ENCODE measurements at regions not wholly inside any gene's neighbourhood (a gene's known extent, or its start where the extent isn't known, plus 50 kb on each side); places are given as distances from the start of the nearest gene placed in this dataset.

- DNase-seq (ENCODE audit: low spot score): no peak
Measured at GRCh38 chr4:152021788-152022438, 261.1 kb upstream of the GATB start.

GRCh38 chr4:152020073-152020472 lies 259.3 kb upstream of the GATB start:
- DNase-seq (ENCODE audit: low spot score): no peak

DNA sequence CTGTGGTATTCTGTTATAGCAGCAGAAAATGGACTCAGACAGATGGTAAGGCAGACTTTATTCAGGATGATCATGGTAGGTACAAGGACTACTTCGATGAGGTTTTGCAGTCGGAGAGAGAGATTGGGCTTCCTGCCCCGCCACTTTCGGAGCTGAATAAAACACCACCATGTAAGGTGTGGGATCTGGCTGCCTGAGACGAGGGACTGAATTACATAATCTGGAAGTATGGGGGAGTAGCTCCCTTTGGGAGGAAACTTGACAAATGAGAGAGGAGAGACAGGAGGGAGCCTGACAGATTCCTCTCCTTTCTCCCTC lies 255.5 kb upstream of the GATB start:
- DNase-seq (ENCODE audit: low spot score): no peak

- no peak for DNase-seq (ENCODE audit: low spot score)
Measured at GRCh38 chr4:152015597-152016302, 254.9 kb upstream of the GATB start.

- no peak for DNase-seq (ENCODE audit: low spot score)
Measured at GRCh38 chr4:152014280-152014679, 253.5 kb upstream of the GATB start.

DNA sequence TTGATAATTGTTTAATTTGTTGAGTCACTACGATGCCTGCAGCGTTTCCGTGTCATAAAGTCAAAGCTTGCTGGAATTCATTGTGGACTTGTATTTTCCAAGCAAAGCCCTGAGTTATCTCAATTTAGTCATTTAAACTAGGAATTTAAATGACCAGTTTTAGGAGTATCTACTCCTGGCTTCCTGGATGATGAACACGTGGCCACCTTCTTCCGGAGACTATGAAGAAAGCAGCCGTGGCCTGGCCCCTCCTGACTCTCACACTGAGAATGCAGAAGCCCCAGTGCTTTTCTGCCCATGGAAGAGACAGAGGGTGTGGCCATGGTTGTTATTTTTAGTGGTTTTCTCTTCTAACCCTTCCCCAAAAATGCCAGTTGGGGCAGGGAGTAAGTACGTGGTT lies 250.7 kb upstream of the GATB start:
- DNase-seq (ENCODE audit: low spot score): no peak

DNA sequence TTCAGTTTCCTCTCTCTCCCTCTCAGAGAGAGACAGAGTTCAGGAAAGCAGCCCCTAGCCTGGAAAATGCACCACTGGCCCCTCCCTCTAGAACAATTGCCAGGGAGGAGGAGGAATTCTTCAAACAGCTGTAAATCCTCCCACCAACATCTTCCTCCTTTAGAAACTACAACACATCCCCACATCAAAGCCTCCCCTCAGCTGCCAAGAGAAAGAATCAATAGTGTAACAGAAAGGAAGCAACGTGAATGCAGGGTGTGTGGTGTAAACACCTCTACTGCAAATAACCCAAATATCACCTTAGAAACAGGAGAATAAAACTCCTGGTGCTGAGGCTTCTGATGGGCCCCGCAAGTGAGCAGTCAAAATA lies 249.9 kb upstream of the GATB start:
- no peak for DNase-seq (ENCODE audit: low spot score)

DNA sequence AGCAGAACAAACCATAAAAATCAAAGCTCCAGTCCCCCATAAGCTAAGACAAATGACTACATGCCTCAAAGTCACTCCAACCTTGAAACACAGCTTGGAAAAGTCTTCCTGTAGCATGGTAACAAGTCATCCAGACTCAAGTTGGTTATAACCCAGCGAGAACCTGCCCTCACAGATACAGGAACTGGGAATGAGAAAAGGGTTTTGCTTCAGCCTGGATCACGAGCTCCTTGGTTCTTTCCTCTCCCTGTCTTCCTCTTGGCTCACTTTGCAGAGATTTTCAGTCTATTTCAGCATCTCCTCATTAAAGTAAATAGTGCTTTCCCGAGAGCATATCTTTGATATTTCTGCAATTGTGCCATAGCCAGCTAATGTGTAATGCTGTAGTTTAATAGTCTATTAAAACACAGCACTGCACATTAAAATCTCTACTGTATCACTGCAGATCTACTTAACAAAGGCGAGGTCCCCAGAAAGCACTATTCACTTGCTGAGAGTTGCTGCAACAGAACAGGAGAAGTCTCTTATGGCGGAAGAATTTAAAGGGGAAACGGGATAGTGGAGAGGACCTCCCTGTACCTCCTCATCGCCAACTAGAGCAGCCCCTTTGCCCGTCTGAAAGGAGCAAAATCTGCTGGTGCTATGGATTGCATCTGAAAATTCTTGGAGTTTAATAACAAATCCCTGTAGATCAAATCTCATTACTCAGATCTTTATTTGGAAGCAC lies 249.3 kb upstream of the GATB start:
- no peak for DNase-seq (ENCODE audit: low spot score)

GRCh38 chr4:152009031-152009670 lies 248.3 kb upstream of the GATB start:
- DNase-seq (ENCODE audit: low spot score): no peak

DNA sequence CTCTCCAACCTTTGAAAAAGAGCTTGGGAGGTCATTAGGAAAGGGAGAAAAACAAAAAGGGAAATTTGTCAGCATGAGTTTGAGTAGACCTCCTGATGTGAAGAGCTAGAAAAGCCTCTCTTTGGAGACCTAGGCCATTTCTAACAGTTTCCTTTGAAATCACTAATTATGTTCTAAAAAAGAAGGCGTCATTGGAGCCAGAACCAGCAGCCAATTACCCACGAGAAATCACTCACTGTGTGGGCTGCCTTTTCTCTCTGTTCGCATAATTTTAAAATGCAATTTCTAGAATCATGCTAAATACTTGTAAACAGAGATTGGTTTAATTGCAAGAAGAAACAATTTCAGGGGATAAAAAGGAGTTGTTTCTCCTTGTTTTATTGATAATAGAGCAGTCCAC lies 246.3 kb upstream of the GATB start:
- DNase-seq (ENCODE audit: low spot score): no peak

DNA sequence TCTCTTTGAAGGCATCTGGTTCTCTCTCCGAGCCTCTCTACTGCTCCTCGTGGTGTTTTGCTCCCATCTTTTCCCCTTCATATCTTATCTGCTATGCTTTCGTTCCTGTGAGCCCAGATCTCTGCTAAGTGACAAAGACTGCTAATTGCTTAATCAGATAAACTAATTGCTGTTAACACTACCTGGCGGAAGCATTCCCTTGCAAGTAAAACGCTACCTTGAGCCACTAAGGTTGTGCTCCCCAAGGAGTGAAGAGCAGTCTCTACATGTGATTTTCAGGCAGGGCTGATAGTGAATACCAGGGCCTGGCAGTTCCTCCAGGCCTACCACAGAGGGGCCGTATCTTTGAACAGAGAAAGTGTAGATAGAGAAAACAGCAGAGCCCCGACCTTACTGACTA lies 244.0 kb upstream of the GATB start:
- no peak for DNase-seq (ENCODE audit: low spot score)

DNA sequence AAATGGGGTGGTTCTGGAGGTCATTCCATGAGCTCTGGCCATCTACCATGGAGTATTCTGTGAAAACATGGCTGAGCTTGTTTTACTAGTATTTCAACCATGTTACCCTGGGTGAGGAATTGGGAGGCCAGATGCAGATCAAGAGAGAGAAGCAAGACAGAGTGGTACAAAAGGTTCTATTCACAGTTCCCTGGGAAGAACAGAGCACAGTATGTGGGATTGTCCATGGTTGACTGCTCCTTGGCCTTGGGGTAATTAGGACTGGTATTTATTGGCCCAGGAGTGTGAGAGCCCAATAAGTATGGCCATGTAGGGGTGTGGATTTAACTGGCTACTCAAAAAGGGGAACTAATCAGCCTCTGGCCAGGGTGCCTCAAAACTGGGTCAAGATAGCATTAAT lies 239.7 kb upstream of the GATB start:
- no peak for DNase-seq (ENCODE audit: low spot score)

DNA sequence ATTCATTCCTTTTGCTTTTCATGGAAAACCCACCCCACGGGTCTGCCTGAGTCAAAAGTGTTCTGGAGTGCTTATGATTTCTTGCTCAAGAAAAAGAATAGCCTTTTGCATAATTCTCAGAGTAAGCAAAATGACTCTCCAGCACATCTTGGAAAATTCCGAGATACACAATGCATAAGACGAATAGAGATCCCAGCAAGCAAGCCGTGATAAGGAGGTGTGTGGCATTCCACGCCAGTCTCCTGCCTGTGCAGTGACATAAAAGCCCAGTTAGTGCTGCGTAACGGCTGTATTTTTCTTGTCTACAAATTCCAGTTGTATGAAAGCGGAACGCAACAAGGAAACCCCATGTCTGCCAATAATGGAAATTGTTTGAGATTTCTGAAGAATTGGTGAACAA lies 237.9 kb upstream of the GATB start:
- DNase-seq (ENCODE audit: low spot score): no peak

GRCh38 chr4:151997461-151997860 lies 236.7 kb upstream of the GATB start:
- DNase-seq (ENCODE audit: low spot score): no peak

- DNase-seq (ENCODE audit: low spot score): no peak
Measured at GRCh38 chr4:151994429-151994828, 233.6 kb upstream of the GATB start.

- DNase-seq (ENCODE audit: low spot score): no peak
Measured at GRCh38 chr4:151993521-151993920, 232.7 kb upstream of the GATB start.

DNA sequence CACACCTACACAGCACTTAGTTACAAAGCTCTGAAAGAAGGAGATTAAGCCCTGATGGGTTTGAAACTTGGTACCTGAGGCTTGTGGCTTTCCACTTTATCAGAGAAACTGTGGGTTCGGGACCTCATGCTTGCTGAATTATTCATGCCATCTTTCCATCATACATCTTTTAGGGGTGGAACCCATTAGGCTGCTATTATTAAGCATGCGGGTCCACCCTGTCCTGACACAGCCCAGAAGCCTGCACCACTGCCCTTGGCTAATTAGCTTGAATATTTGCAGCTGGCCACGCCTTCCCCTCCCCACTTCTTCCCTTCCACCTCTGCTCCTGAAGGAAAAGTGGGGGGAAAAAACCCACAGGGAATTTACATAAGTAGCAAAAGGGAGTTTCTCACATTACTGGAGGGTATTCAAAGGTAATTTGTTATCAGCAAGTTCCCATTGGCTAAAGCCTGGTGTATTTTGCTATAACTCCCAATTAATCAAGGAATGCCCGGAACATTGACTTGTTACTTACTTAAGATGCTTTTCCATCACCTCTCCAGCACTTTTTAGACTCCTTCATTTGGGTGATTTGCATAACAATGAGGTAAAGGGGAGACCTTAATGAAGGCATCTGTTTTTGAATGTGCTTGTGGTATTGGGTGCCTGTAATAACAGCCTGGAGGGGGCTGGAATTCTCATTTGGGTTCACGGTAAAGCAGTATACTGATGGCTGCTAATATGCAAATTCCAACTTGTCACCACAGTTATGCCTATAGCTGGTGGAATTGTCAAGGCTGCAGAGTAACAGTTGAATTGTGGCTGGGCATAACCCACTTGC lies 231.7 kb upstream of the GATB start:
- DNase-seq (ENCODE audit: low spot score): no peak

DNA sequence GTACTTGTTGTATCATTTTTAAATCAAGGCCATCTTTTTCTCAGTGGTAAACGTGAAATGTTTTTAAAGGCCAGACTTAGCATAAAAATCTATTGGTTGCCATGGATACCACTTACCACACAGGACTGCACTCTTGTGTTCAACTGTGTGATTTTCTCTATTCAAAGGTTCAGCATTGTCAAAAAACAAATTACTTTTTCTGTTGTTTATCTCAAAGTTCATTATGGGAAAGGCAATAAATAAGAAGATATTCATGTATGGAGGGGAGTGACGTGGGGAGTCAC lies 231.0 kb upstream of the GATB start:
- DNase-seq (ENCODE audit: low spot score): no peak

- no peak for DNase-seq (ENCODE audit: low spot score)
Measured at GRCh38 chr4:151991001-151991883, 230.4 kb upstream of the GATB start.

- peak; percentile 48 for DNase-seq (ENCODE audit: low spot score)
Measured at GRCh38 chr4:151990201-151990600, 229.4 kb upstream of the GATB start.

- no peak for DNase-seq (ENCODE audit: low spot score)
Measured at GRCh38 chr4:151988591-151988990, 227.8 kb upstream of the GATB start.
